Nephron (organoid): ENCODE measurements at regions not wholly inside any gene's neighbourhood (a gene's known extent, or its start where the extent isn't known, plus 50 kb on each side); places are given as distances from the start of the nearest gene placed in this dataset.
A peak's percentile ranks its signal among the peaks of the same experiment; 100 is the strongest.

Source experiments
- H3K27ac Mint-ChIP-seq, 3 experiments: 2 replicates each; pipeline ENCODE4 v1.8.0; 2020; ENCODE audit warnings: mixed read lengths in 3 of 3, mild to moderate bottlenecking in 2 of 3, moderate library complexity in 1 of 3
- H3K27me3 Mint-ChIP-seq: 2 replicates; pipeline ENCODE4 v1.8.0; 2021; ENCODE audit warnings: low read depth, mild to moderate bottlenecking, moderate library complexity, mixed read lengths
- H3K36me3 Mint-ChIP-seq: 2 replicates; pipeline ENCODE4 v1.8.0; 2020; ENCODE audit warnings: low read depth, mixed read lengths
- H3K4me1 Mint-ChIP-seq: 2 replicates; pipeline ENCODE4 v1.8.0; 2020; ENCODE audit warnings: mixed read lengths
- H3K4me3 Mint-ChIP-seq, 3 experiments: 2 replicates each; pipeline ENCODE4 v1.8.0; 2020; ENCODE audit warnings: mild to moderate bottlenecking in 3 of 3, mixed read lengths in 3 of 3, moderate library complexity in 2 of 3
- H3K9me3 Mint-ChIP-seq: 2 replicates; pipeline ENCODE4 v1.8.0; 2020; ENCODE audit warnings: mixed read lengths
- CTCF ChIP-seq, 3 experiments: fragments of 200-600 bp; sonication (generic); IDR thresholded peaks; one replicate each; pipeline ENCODE4 v1.5.0; 2021; ENCODE audit warnings: antibody characterized with exemption in 3 of 3; ENCODE audit not compliant: unreplicated experiment in 3 of 3

GRCh38 chr13:71278512-71278911 lies 588.5 kb downstream of the DACH1 start:
- peaks cover 4% of the 10 kb centered on the region for H3K9me3 Mint-ChIP-seq
- no peak overlapping the region for H3K27ac Mint-ChIP-seq
- H3K4me3 Mint-ChIP-seq, result no peak overlapping the region
- no peak for TF ChIP-seq CTCF (IDR thresholded peaks at IDR 0.05; ENCODE audit: unreplicated experiment in 3 of 3)
- no peaks in the 10 kb centered on the region for H3K4me1 Mint-ChIP-seq
- H3K36me3 Mint-ChIP-seq, result no peaks in the 10 kb centered on the region
- H3K27me3 Mint-ChIP-seq, result no peaks in the 10 kb centered on the region

DNA sequence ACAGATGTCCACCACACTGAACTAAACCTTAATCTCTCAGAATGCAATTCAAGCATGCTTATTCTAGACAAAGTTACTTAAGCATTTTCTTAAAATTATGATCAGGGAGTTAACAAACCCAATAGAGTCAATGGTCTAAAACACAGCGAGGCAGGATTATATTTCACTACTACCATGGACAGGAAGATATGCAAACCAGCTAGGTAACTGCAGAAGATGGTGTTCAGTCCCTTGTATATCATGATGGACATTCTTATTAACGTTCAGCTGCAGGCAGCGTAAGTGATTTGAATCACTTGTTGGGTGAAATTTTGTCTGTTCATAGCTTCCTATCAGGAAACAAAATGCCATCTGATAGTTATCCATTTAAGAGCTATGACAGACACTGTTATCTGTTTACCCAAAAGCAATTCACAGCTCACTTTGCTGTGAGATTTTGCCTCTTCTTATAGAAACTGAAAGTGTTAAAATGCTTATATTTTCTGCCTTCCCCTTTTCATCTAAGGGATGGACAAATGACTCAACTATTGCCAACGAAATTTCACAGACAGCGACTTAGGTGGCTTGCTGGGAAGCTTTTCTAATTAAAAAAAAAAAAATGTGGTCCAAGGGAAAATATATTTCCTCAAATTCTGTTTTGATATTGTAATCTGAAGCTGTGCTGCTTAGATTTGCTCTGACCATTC lies 591.9 kb downstream of the DACH1 start:
- TF ChIP-seq CTCF (IDR thresholded peaks at IDR 0.05; ENCODE audit: unreplicated experiment in 3 of 3), result no peak
- no peaks in the 10 kb centered on the region for H3K4me1 Mint-ChIP-seq
- H3K36me3 Mint-ChIP-seq, result no peaks in the 10 kb centered on the region
- H3K9me3 Mint-ChIP-seq, result no peaks in the 10 kb centered on the region
- H3K27me3 Mint-ChIP-seq, result no peaks in the 10 kb centered on the region
- H3K4me3 Mint-ChIP-seq, result no peak overlapping the region
- no peak overlapping the region for H3K27ac Mint-ChIP-seq

DNA sequence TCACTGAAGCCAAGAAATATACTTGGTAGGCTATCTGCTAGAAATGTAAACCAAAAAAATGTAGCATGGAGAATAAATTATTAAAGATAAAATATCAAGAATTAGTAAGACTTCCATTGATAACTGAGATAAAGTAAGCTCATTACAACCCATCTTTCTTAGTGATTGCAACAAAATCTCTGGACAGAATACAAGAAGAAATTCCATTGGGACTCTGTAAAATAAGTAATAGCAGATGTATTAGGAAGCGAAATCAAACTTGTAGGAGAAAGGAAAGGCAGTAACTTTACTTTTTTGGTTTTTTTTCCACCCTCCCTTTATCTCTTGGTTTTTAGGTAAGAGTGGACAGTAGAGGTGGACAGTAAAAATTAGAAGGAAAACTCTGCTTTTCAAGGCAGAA lies 605.7 kb downstream of the DACH1 start:
- no peak overlapping the region for H3K4me3 Mint-ChIP-seq
- no peaks in the 10 kb centered on the region for H3K9me3 Mint-ChIP-seq
- peaks cover 3% of the 10 kb centered on the region for H3K27me3 Mint-ChIP-seq

GRCh38 chr13:71260246-71260645 lies 606.8 kb downstream of the DACH1 start:
- Mint-ChIP-seq H3K4me1 (no peaks in the 10 kb centered on the region), H3K36me3 (no peaks in the 10 kb centered on the region), H3K27ac (no peak overlapping the region), H3K4me3 (no peak overlapping the region), H3K9me3 (peaks cover 2% of the 10 kb centered on the region), H3K27me3 (peaks cover 3% of the 10 kb centered on the region)
- TF ChIP-seq CTCF (IDR thresholded peaks at IDR 0.05; ENCODE audit: unreplicated experiment in 3 of 3), result no peak

More for the DNA sequence above, 605.7 kb downstream of the DACH1 start:
- Mint-ChIP-seq H3K36me3 (no peaks in the 10 kb centered on the region), H3K27ac (no peak overlapping the region), H3K4me1 (no peaks in the 10 kb centered on the region)
- no peak for TF ChIP-seq CTCF (IDR thresholded peaks at IDR 0.05; ENCODE audit: unreplicated experiment in 3 of 3)

GRCh38 chr13:71255633-71256032 lies 611.4 kb downstream of the DACH1 start:
- no peaks in the 10 kb centered on the region for H3K27me3 Mint-ChIP-seq
- peaks cover 2% of the 10 kb centered on the region for H3K9me3 Mint-ChIP-seq
- peaks cover 4% of the 10 kb centered on the region for H3K4me1 Mint-ChIP-seq
- no peak overlapping the region for H3K27ac Mint-ChIP-seq
- no peaks in the 10 kb centered on the region for H3K36me3 Mint-ChIP-seq
- no peak overlapping the region for H3K4me3 Mint-ChIP-seq
- TF ChIP-seq CTCF (IDR thresholded peaks at IDR 0.05; ENCODE audit: unreplicated experiment in 3 of 3), result no peak

DNA sequence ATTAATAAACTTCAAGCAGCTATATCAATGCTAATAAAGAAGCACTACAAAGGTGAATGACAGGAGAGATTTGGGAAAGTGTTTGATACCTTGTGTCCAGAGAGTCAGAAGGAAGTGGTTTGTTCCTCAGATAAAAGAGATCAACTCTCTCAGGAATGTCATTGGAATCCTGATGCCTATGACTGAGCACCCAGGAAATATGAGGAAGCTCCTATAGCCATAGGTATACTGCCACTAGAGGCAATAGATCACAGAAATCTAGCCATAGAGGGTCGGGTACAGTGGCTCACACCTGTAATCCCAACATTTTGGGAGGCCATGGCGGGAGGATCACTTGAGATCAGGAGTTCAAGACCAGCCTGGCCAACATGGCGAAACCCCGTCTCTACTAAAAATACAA lies 612.6 kb downstream of the DACH1 start:
- H3K4me1 Mint-ChIP-seq, result peaks cover 4% of the 10 kb centered on the region
- no peak for TF ChIP-seq CTCF (IDR thresholded peaks at IDR 0.05; ENCODE audit: unreplicated experiment in 3 of 3)
- H3K4me3 Mint-ChIP-seq, result no peak overlapping the region
- H3K27ac Mint-ChIP-seq, result peak overlapping the region in 1 of 3 experiments; percentile 14
- H3K27me3 Mint-ChIP-seq, result no peaks in the 10 kb centered on the region
- no peaks in the 10 kb centered on the region for H3K36me3 Mint-ChIP-seq
- H3K9me3 Mint-ChIP-seq, result peaks cover 2% of the 10 kb centered on the region
